K562 (cell line): ENCODE measurements at regions not wholly inside any gene's neighbourhood (a gene's known extent, or its start where the extent isn't known, plus 50 kb on each side); places are given as distances from the start of the nearest gene placed in this dataset.

ENCODE experiments used
- ATAC-seq: fragments of 200-7000 bp; cut with Tn5 transposase; 3 replicates; pipeline ENCODE4 v1.9.1; 2020; ENCODE audit warnings: moderate library complexity
- BruUV-seq: library from RNA; stranded (reverse); fragments of 400-500 nt; replicated peaks from 2 replicates; lab custom pipeline; 2021; lab: Mats Ljungman, UMichigan
- CTCF ChIA-PET: fragments of 300-600 bp; formaldehyde crosslinking; extraction: SDS; loops from one replicate; lab custom pipeline; 2021; ENCODE audit warnings: low intra/inter-chr PET ratio; lab: Yijun Ruan, JAX
- POLR2A ChIA-PET: fragments of 300-600, 350-650 bp; sonication (Branson Sonifier 250); formaldehyde crosslinking; extraction: SDS; loops from one replicate; lab custom pipeline; 2021; ENCODE audit warnings: antibody characterized with exemption, inconsistent platforms; lab: Yijun Ruan, JAX
- DNase-seq, 4 experiments: peaks; one replicate each; pipeline versions ENCODE4 v3.0.0 to v3.0.0-alpha.2; 2011 to 2018; ENCODE audit warnings: low spot score in 3 of 4, mixed read lengths in 3 of 4; ENCODE audit errors: extremely low read depth in 1 of 4
- FAIRE-seq: peaks from 2 replicates; lab custom pipeline; 2011; peaks lifted over from hg19 to GRCh38; lab: Jason Lieb, UNC
- H2AFZ ChIP-seq: 2 replicates; pipeline ENCODE4 v1.6.0; 2011; ENCODE audit warnings: low read depth, low read length, control low read depth, inconsistent platforms
- H3K27ac ChIP-seq: fragments of 200-600 bp; 3 replicates; pipeline ENCODE4 v1.8.0; 2011; ENCODE audit warnings: low read depth, mild to moderate bottlenecking, control low read depth, inconsistent platforms, low read length, moderate library complexity, mixed read lengths; ENCODE audit errors: extremely low read depth
- H3K27me3 ChIP-seq, 2 experiments: fragments of 300-600 bp in 1 of 2; 2 replicates in 1 of 2; 3 replicates in 1 of 2; pipeline versions ENCODE4 v1.6.0 to v1.8.0; 2011; ENCODE audit warnings: inconsistent platforms in 2 of 2, low read length in 2 of 2, mild to moderate bottlenecking in 1 of 2, mixed read lengths in 1 of 2, moderate library complexity in 1 of 2; ENCODE audit not compliant: control insufficient read depth in 2 of 2, insufficient read depth in 2 of 2
- H3K36me3 ChIP-seq: fragments of 300-600 bp; 3 replicates; pipeline ENCODE4 v1.8.0; 2011; ENCODE audit warnings: mild to moderate bottlenecking, low read length, inconsistent platforms; ENCODE audit not compliant: control insufficient read depth, insufficient read depth
- H3K4me1 ChIP-seq, 2 experiments: fragments of 200-600 bp in 1 of 2; replicated peaks in 1 of 2; 2 replicates in 1 of 2; 3 replicates in 1 of 2; pipeline versions ENCODE4 v1.5.1 to v1.8.0; 2011; ENCODE audit warnings: inconsistent platforms in 2 of 2, low read length in 2 of 2, mild to moderate bottlenecking in 1 of 2, mixed read lengths in 1 of 2, moderate library complexity in 1 of 2; ENCODE audit not compliant: control insufficient read depth in 2 of 2, insufficient read depth in 2 of 2
- H3K4me2 ChIP-seq: 2 replicates; pipeline ENCODE4 v1.6.1; 2011; ENCODE audit warnings: low read length, control low read depth, inconsistent platforms, mixed read lengths; ENCODE audit not compliant: insufficient read depth
- H3K4me3 ChIP-seq: fragments of 200-600 bp; sonication (generic), shearing (Covaris generic); 2 replicates; pipeline ENCODE4 v1.5.1; 2016; ENCODE audit warnings: control low read depth, inconsistent platforms
- H3K79me2 ChIP-seq: fragments of 200-600 bp; 3 replicates; pipeline ENCODE4 v1.8.0; 2011; ENCODE audit warnings: low read length, inconsistent platforms; ENCODE audit not compliant: control insufficient read depth, insufficient read depth
- H3K9ac ChIP-seq, 2 experiments: 2 replicates each; pipeline versions ENCODE4 v1.6.0 to v1.6.1; 2011; ENCODE audit warnings: low read depth in 2 of 2, low read length in 2 of 2, control low read depth in 1 of 2, inconsistent platforms in 1 of 2, mild to moderate bottlenecking in 1 of 2, mixed read lengths in 1 of 2; ENCODE audit not compliant: insufficient read depth in 1 of 2
- H3K9me1 ChIP-seq: one replicate; pipeline ENCODE4 v1.6.0; 2011; ENCODE audit warnings: inconsistent platforms, mild to moderate bottlenecking, low read length, moderate library complexity; ENCODE audit not compliant: control insufficient read depth, insufficient read depth
- H3K9me3 ChIP-seq: replicated peaks from 2 replicates; pipeline ENCODE4 v1.5.1; 2011; ENCODE audit warnings: low read depth, low read length, inconsistent platforms; ENCODE audit not compliant: control insufficient read depth, insufficient read depth
- H4K20me1 ChIP-seq: replicated peaks from 2 replicates; pipeline ENCODE4 v1.6.1; 2011; ENCODE audit warnings: low read length, inconsistent platforms, mixed read lengths; ENCODE audit not compliant: control insufficient read depth, insufficient read depth
- ARID1B ChIP-seq: fragments of 450-650 bp; IDR thresholded peaks from 2 replicates; pipeline ENCODE4 v1.6.1; 2016; ENCODE audit warnings: antibody characterized with exemption, mild to moderate bottlenecking, inconsistent platforms
- ATF1 ChIP-seq, 2 experiments: fragments of 450-650 bp in 1 of 2; IDR thresholded peaks; 2 replicates each; pipeline ENCODE4 v1.6.1; 2016; ENCODE audit warnings: missing compliant biosample characterization in 1 of 2, missing genetic modification characterization in 1 of 2
- CBFA2T3 ChIP-seq: fragments of 450-650 bp; IDR thresholded peaks from 2 replicates; pipeline ENCODE4 v1.6.1; 2017
- LARP7 ChIP-seq: fragments of 450-650 bp; IDR thresholded peaks from 2 replicates; pipeline ENCODE4 v1.6.1; 2016
- LEF1 ChIP-seq: fragments of 450-650 bp; IDR thresholded peaks from 2 replicates; pipeline ENCODE4 v1.6.1; 2016; ENCODE audit warnings: mild to moderate bottlenecking
- PHB2 ChIP-seq: fragments of 450-650 bp; IDR thresholded peaks from 2 replicates; pipeline ENCODE4 v1.6.1; 2017; ENCODE audit warnings: low read depth
- PURB ChIP-seq: sonication (generic); formaldehyde crosslinking; IDR thresholded peaks from 2 replicates; pipeline ENCODE4 v1.9.0; 2021; ENCODE audit warnings: low read depth, mild to moderate bottlenecking, missing genetic modification reagents
- SIRT6 ChIP-seq: IDR thresholded peaks from one replicate; pipeline ENCODE4 v1.6.1; 2012; ENCODE audit warnings: low read depth, mild to moderate bottlenecking, control low read depth, inconsistent platforms, low read length, moderate library complexity
- SNIP1 ChIP-seq: fragments of 450-650 bp; IDR thresholded peaks from 2 replicates; pipeline ENCODE4 v1.7.1; 2017; ENCODE audit warnings: low read depth, mild to moderate bottlenecking
- WHSC1 ChIP-seq: IDR thresholded peaks from one replicate; pipeline ENCODE4 v1.6.1; 2012; ENCODE audit warnings: low read length, control low read depth, inconsistent platforms
- ZFPM2 ChIP-seq: fragments of 250-450 bp; sonication (Bioruptor Pico); IDR thresholded peaks from 2 replicates; pipeline ENCODE4 v1.5.1; 2022; ENCODE audit warnings: mild to moderate bottlenecking
- ZNF133 ChIP-seq: fragments of 250-450 bp; sonication (Bioruptor Pico); IDR thresholded peaks from 2 replicates; pipeline ENCODE4 v1.4.0; 2020; ENCODE audit warnings: mild to moderate bottlenecking
- ZNF146 ChIP-seq: IDR thresholded peaks from one replicate; pipeline ENCODE4 v1.6.1; 2018; ENCODE audit warnings: missing compliant biosample characterization; ENCODE audit not compliant: unreplicated experiment
- ZNF253 ChIP-seq: fragments of 250-450 bp; sonication (Bioruptor Pico); conservative IDR thresholded peaks from 2 replicates; pipeline ENCODE4 v1.6.1; 2021; ENCODE audit warnings: mild to moderate bottlenecking
- ZNF3 ChIP-seq: fragments of 250-450 bp; sonication (Bioruptor Pico); IDR thresholded peaks from 2 replicates; pipeline ENCODE4 v1.5.0; 2021; ENCODE audit warnings: mild to moderate bottlenecking, moderate library complexity
- ZNF408 ChIP-seq: fragments of 250-450 bp; sonication (Bioruptor Pico); IDR thresholded peaks from 2 replicates; pipeline ENCODE4 v1.4.0; 2020; ENCODE audit warnings: low read depth, mild to moderate bottlenecking, moderate library complexity
- ZZZ3 ChIP-seq: fragments of 450-650 bp; IDR thresholded peaks from 2 replicates; pipeline ENCODE4 v1.6.1; 2016; ENCODE audit warnings: antibody characterized with exemption, mild to moderate bottlenecking, moderate library complexity
- WGBS: fragments of 100-300 bp; shearing (Covaris generic); methylation state at CpG from one replicate; pipeline ENCODE4 v1.1.6; 2016; ENCODE audit warnings: low coverage, mixed read lengths; ENCODE audit not compliant: insufficient coverage; ENCODE audit errors: missing lambda C conversion rate; 5-methylcytosine and 5-hydroxymethylcytosine counted together
- in situ Hi-C: fragments of 300-500 bp; cut with MboI; formaldehyde crosslinking; loops from 4 replicates; pipeline ENCODE4 v1.15.0; 2018; ENCODE audit warnings: inconsistent platforms, mixed read lengths
- intact Hi-C: fragments of 100-400 bp; cut with micrococcal nuclease; formaldehyde crosslinking; loops from 2 replicates; pipeline ENCODE4 v1.14.2; 2022
- TF ChIP-seq, protein P1 (sequence below): IDR thresholded peaks from 2 replicates; pipeline ENCODE4 v1.6.1; 2014; ENCODE audit warnings: antibody characterized with exemption
- TF ChIP-seq, protein P2 (sequence below): fragments of 450-650 bp; IDR thresholded peaks from one replicate; pipeline ENCODE4 v1.6.1; 2018; ENCODE audit warnings: mild to moderate bottlenecking, moderate library complexity; ENCODE audit not compliant: partially characterized antibody

DNA sequence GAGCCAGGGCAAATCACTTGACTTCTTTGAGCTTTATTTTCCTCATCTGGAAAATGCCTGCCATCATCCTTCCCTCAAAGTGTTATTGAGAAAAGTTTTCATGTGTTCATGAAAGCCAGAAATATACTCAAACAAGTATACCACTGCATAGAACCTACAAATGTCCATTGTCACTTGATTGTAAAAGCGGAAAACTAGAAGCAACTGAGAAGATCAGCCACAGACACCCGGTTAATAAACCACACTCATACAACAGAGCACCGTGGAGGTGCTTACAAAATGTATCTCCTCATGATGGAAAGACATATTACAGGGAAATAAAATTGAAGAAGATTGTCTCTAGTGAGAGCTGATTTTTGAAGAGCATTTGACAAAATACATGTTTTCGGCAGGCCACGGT is 117.2 kb upstream of the MSX2 start:
- CTCF ChIA-PET = no interaction called here
- no peak for FAIRE-seq
- no peak overlapping the region for H3K9ac ChIP-seq
- BruUV-seq = no TSS peak
- in situ Hi-C loops = no loop called here
- no peak overlapping the region for H3K27ac ChIP-seq
- POLR2A ChIA-PET = no interaction called here
- peaks cover 14 to 43% of the 10 kb centered on the region in 2 experiments; a peak in 4 of 5 replicates for H3K27me3 ChIP-seq
- DNase-seq = no peak
- H3K79me2 ChIP-seq = no peaks in the 10 kb centered on the region
- no peaks in the 10 kb centered on the region for H3K9me3 ChIP-seq
- intact Hi-C loops = no loop called here
- H3K36me3 ChIP-seq = no peaks in the 10 kb centered on the region
- no peak overlapping the region for H3K4me3 ChIP-seq
- no peak overlapping the region for H3K4me2 ChIP-seq
- ATAC-seq = no peak
- WGBS = 0% methylated on average over 5 of the region's 5 CpGs
- no peaks in the 10 kb centered on the region for H4K20me1 ChIP-seq
- H2AFZ ChIP-seq = no peak overlapping the region
- H3K4me1 ChIP-seq = no peaks in the 10 kb centered on the region; a peak in 1 of 5 replicates
- no peaks in the 10 kb centered on the region for H3K9me1 ChIP-seq
- no peak for TF ChIP-seq SIRT6
- TF ChIP-seq LEF1 = no peak
- TF ChIP-seq CBFA2T3 = no peak
- TF ChIP-seq ZNF146 = no peak
- no peak for TF ChIP-seq ARID1B

DNA sequence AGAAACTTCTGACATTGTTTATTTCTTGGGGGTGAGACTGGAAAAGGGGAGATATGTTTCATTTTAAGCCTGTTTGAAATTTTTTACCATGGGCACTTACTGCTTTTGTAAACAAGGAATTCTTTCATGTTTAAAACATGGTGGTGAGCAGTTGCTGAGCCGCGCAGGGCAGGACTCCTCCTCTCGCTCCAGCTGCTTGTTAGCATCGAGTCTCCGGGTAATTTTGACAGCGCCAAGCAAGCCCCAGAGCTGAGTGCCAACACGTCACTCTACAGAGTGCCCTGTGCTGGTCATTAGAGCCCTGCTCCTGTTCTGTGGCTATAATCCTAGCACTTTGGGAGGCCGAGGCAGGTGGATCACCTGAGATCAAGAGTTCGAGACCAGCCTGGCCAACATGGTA is 116.5 kb upstream of the MSX2 start:
- no peak for FAIRE-seq
- Histone ChIP-seq H3K4me3 (no peak overlapping the region), H3K9me1 (no peaks in the 10 kb centered on the region), H3K27ac (no peak overlapping the region), H3K4me1 (no peaks in the 10 kb centered on the region; a peak in 1 of 5 replicates), H3K27me3 (peaks cover 14 to 43% of the 10 kb centered on the region in 2 experiments; a peak in 4 of 5 replicates), H3K79me2 (no peaks in the 10 kb centered on the region), H3K4me2 (no peak overlapping the region), H3K9ac (no peak overlapping the region), H3K9me3 (no peaks in the 10 kb centered on the region), H3K36me3 (no peaks in the 10 kb centered on the region), H2AFZ (no peak overlapping the region), H4K20me1 (no peaks in the 10 kb centered on the region)
- in situ Hi-C loops = no loop called here
- ChIA-PET POLR2A (no interaction called here), CTCF (no interaction called here)
- no TSS peak for BruUV-seq
- ATAC-seq = no peak
- intact Hi-C loops = no loop called here
- DNase-seq = no peak
- 0% methylated on average over 9 of the region's 9 CpGs for WGBS
- TF ChIP-seq PURB (CRISPR knock-in tag) (no peak), ZZZ3 (no peak), CBFA2T3 (no peak), ZNF3 (CRISPR knock-in tag) (no peak), ZNF133 (CRISPR knock-in tag) (no peak), LARP7 (no peak), ATF1 (CRISPR knock-in tag; IDR thresholded peaks at IDR 0.05) (no peak), ATF1 (tag; IDR thresholded peaks at IDR 0.05) (no peak), PHB2 (no peak), SNIP1 (no peak), ZNF408 (CRISPR knock-in tag) (no peak), ZFPM2 (CRISPR knock-in tag) (no peak), ZNF253 (CRISPR knock-in tag) (no peak), WHSC1 (no peak)
- TF ChIP-seq, protein P1, sequence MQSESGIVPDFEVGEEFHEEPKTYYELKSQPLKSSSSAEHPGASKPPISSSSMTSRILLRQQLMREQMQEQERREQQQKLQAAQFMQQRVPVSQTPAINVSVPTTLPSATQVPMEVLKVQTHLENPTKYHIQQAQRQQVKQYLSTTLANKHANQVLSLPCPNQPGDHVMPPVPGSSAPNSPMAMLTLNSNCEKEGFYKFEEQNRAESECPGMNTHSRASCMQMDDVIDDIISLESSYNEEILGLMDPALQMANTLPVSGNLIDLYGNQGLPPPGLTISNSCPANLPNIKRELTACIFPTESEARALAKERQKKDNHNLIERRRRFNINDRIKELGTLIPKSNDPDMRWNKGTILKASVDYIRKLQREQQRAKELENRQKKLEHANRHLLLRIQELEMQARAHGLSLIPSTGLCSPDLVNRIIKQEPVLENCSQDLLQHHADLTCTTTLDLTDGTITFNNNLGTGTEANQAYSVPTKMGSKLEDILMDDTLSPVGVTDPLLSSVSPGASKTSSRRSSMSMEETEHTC = no peak
- TF ChIP-seq, protein P2, sequence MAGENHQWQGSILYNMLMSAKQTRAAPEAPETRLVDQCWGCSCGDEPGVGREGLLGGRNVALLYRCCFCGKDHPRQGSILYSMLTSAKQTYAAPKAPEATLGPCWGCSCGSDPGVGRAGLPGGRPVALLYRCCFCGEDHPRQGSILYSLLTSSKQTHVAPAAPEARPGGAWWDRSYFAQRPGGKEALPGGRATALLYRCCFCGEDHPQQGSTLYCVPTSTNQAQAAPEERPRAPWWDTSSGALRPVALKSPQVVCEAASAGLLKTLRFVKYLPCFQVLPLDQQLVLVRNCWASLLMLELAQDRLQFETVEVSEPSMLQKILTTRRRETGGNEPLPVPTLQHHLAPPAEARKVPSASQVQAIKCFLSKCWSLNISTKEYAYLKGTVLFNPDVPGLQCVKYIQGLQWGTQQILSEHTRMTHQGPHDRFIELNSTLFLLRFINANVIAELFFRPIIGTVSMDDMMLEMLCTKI = no peak
